NCI-H2107 treated with DMSO at 0.1 percent for 48 hours (cell line): ENCODE measurements at regions not wholly inside any gene's neighbourhood (a gene's known extent, or its start where the extent isn't known, plus 50 kb on each side); places are given as distances from the start of the nearest gene placed in this dataset.

Experiments
- DNase-seq: peaks from one replicate; lab custom pipeline; 2025; ENCODE audit not compliant: unreplicated experiment; lab: John Stamatoyannopoulos, UW

GRCh38 chr12:87280356-87280755, 748.8 kb downstream of the C12orf50 start:
- no peak for DNase-seq

- peak; percentile 21 for DNase-seq
These were observed 754.5 kb downstream of the C12orf50 start for GRCh38 chr12:87274594-87275245.

- DNase-seq = no peak
These were observed 756.4 kb downstream of the C12orf50 start for GRCh38 chr12:87272851-87273250.

- no peak for DNase-seq
These were observed 758.3 kb downstream of the C12orf50 start for GRCh38 chr12:87270919-87271318.

GRCh38 chr12:87266305-87266704, 762.9 kb downstream of the C12orf50 start:
- no peak for DNase-seq

- DNase-seq = no peak
These were observed 769.8 kb downstream of the C12orf50 start for GRCh38 chr12:87259391-87259790.

GRCh38 chr12:87254381-87255030, 774.7 kb downstream of the C12orf50 start:
- no peak for DNase-seq

- DNase-seq = no peak
These were observed 776.0 kb downstream of the C12orf50 start for GRCh38 chr12:87253157-87253556.

- DNase-seq = no peak
These were observed 782.5 kb downstream of the C12orf50 start for GRCh38 chr12:87246726-87247125.

- DNase-seq = no peak
These were observed 790.7 kb downstream of the C12orf50 start for GRCh38 chr12:87238466-87238865.

- no peak for DNase-seq
These were observed 794.3 kb downstream of the C12orf50 start for GRCh38 chr12:87234898-87235297.

- no peak for DNase-seq
These were observed 795.5 kb downstream of the C12orf50 start for GRCh38 chr12:87233671-87234070.

GRCh38 chr12:87231818-87232217, 797.4 kb downstream of the C12orf50 start:
- DNase-seq = no peak

GRCh38 chr12:87230441-87230840, 798.8 kb downstream of the C12orf50 start:
- no peak for DNase-seq

- DNase-seq = no peak
These were observed 802.0 kb downstream of the C12orf50 start for GRCh38 chr12:87227162-87227561.

GRCh38 chr12:87217491-87217890, 811.7 kb downstream of the C12orf50 start:
- DNase-seq = no peak

GRCh38 chr12:87216436-87216835, 812.8 kb downstream of the C12orf50 start:
- no peak for DNase-seq

GRCh38 chr12:87202189-87202588, 827.0 kb downstream of the C12orf50 start:
- no peak for DNase-seq

GRCh38 chr12:87201598-87201997, 827.6 kb downstream of the C12orf50 start:
- DNase-seq = no peak

- no peak for DNase-seq
These were observed 828.8 kb downstream of the C12orf50 start for GRCh38 chr12:87200289-87200979.

- no peak for DNase-seq
These were observed 831.0 kb downstream of the C12orf50 start for GRCh38 chr12:87198181-87198580.

- no peak for DNase-seq
These were observed 832.9 kb downstream of the C12orf50 start for GRCh38 chr12:87196321-87196720.
